AG10803 (cell line): ENCODE measurements at regions not wholly inside any gene's neighbourhood (a gene's known extent, or its start where the extent isn't known, plus 50 kb on each side); places are given as distances from the start of the nearest gene placed in this dataset.
A peak's percentile ranks its signal among the peaks of the same experiment; 100 is the strongest.

ENCODE experiments used
- DNase-seq: peaks from one replicate; pipeline ENCODE4 v3.0.0; 2010; ENCODE audit warnings: low read depth
- H3K4me3 ChIP-seq: 2 replicates; pipeline ENCODE4 v1.5.1; 2011; ENCODE audit warnings: mild to moderate bottlenecking, low read length, control low read depth
- CTCF ChIP-seq: conservative IDR thresholded peaks from 2 replicates; pipeline ENCODE4 v1.5.1; 2011; ENCODE audit warnings: mild to moderate bottlenecking, low read length, control low read depth, inconsistent platforms

GRCh38 chr17:27396045-27396444 lies 60.2 kb upstream of the KSR1 start:
- no peak for DNase-seq
- H3K4me3 ChIP-seq = no peak overlapping the region
- no peak for TF ChIP-seq CTCF

- no peak for TF ChIP-seq CTCF
- peak; percentile 87 for DNase-seq
- H3K4me3 ChIP-seq = no peak overlapping the region
Measured at GRCh38 chr17:27396941-27397340, 59.3 kb upstream of the KSR1 start.

- H3K4me3 ChIP-seq = no peak overlapping the region
- DNase-seq = no peak
- no peak for TF ChIP-seq CTCF
Measured at GRCh38 chr17:27398691-27399090, 57.6 kb upstream of the KSR1 start.

GRCh38 chr17:27400991-27401390 lies 55.3 kb upstream of the KSR1 start:
- DNase-seq = no peak
- no peak for TF ChIP-seq CTCF
- no peak overlapping the region for H3K4me3 ChIP-seq

GRCh38 chr17:27402943-27403342 lies 53.3 kb upstream of the KSR1 start:
- DNase-seq = no peak
- TF ChIP-seq CTCF = no peak
- H3K4me3 ChIP-seq = no peak overlapping the region

- TF ChIP-seq CTCF = no peak
- DNase-seq = no peak
- no peak overlapping the region for H3K4me3 ChIP-seq
Measured at GRCh38 chr17:27403480-27404005, 52.7 kb upstream of the KSR1 start.

GRCh38 chr17:27404676-27405075 lies 51.6 kb upstream of the KSR1 start:
- DNase-seq = no peak
- no peak overlapping the region for H3K4me3 ChIP-seq
- no peak for TF ChIP-seq CTCF
